Vagina (tissue), 2 donors: ENCODE measurements at regions not wholly inside any gene's neighbourhood (a gene's known extent, or its start where the extent isn't known, plus 50 kb on each side); places are given as distances from the start of the nearest gene placed in this dataset.

Experiments used
- CTCF ChIP-seq, 3 experiments: fragments of 450-650 bp in 2 of 3; fragments of 200-600 bp in 1 of 3; sonication (generic) in 1 of 3; IDR thresholded peaks; one replicate each; pipeline ENCODE4 v1.5.1; 2017 to 2019; ENCODE audit warnings: antibody characterized with exemption in 3 of 3, mild to moderate bottlenecking in 2 of 3, moderate library complexity in 2 of 3
- POLR2AphosphoS5 ChIP-seq, 2 donors: sonication (generic); formaldehyde crosslinking; IDR thresholded peaks; one replicate each; pipeline ENCODE4 v1.9.0; 2017; ENCODE audit warnings: antibody characterized with exemption in 2 of 2, mild to moderate bottlenecking in 2 of 2, low read depth in 1 of 2; ENCODE audit not compliant: insufficient read depth in 1 of 2

DNA sequence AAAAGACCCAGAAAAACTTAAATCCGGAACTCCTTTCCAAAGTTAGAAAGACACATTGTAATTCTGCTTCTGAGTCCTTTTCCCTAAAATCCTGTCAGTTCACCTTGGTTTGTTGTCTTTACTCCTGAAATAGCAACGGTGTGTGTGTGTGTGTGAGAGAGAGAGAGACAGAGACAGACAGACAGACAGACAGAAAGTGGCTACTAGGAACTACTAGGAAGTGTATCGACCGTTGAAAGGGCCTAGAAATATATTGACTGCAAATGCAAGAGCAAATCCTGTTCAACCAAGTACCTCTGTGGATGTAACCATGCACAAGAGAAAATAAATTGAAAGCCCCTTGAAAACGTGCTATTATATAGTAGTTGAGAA is 100.0 kb upstream of the MLIP start:
- TF ChIP-seq CTCF (IDR thresholded peaks at IDR 0.05) (no peak), POLR2AphosphoS5 (IDR thresholded peaks at IDR 0.05; ENCODE audit: insufficient read depth in 1 of 2, low read depth in 1 of 2) (no peak)
